Aorta (tissue), 5 donors: ENCODE measurements at regions not wholly inside any gene's neighbourhood (a gene's known extent, or its start where the extent isn't known, plus 50 kb on each side); places are given as distances from the start of the nearest gene placed in this dataset.

ENCODE experiments used
- ATAC-seq: fragments of 200-7000 bp; cut with Tn5 transposase; one replicate; pipeline ENCODE4 v1.9.1; 2022; ENCODE audit warnings: moderate library complexity; ENCODE audit not compliant: low FRiP score
- DNase-seq, 2 donors: peaks; one replicate each; pipeline ENCODE4 v3.0.0-alpha.2; 2020
- H3K27ac ChIP-seq, 2 donors: one replicate each; pipeline ENCODE4 v1.5.1; 2013; ENCODE audit warnings: low read length in 2 of 2, mild to moderate bottlenecking in 2 of 2, moderate library complexity in 2 of 2, control low read depth in 1 of 2, inconsistent platforms in 1 of 2, low read depth in 1 of 2
- H3K27me3 ChIP-seq, 2 donors: one replicate each; pipeline ENCODE4 v1.6.1; 2013; ENCODE audit warnings: control low read depth in 1 of 2, low read length in 1 of 2, mild to moderate bottlenecking in 1 of 2, moderate library complexity in 1 of 2; ENCODE audit not compliant: insufficient read depth in 2 of 2, control insufficient read depth in 1 of 2
- H3K36me3 ChIP-seq, 2 donors: one replicate each; pipeline ENCODE4 v1.6.1; 2013; ENCODE audit warnings: control low read depth in 1 of 2, low read length in 1 of 2, mild to moderate bottlenecking in 1 of 2; ENCODE audit not compliant: insufficient read depth in 2 of 2, control insufficient read depth in 1 of 2
- H3K4me1 ChIP-seq, 2 donors: one replicate each; pipeline ENCODE4 v1.6.1; 2013; ENCODE audit warnings: low read length in 2 of 2, control low read depth in 1 of 2, mild to moderate bottlenecking in 1 of 2, moderate library complexity in 1 of 2; ENCODE audit not compliant: insufficient read depth in 2 of 2, control insufficient read depth in 1 of 2
- H3K4me3 ChIP-seq, 2 donors: one replicate each; pipeline ENCODE4 v1.5.1; 2013; ENCODE audit warnings: low read length in 2 of 2, control low read depth in 1 of 2, mild to moderate bottlenecking in 1 of 2
- H3K9me3 ChIP-seq: one replicate; pipeline ENCODE4 v1.6.1; 2013; ENCODE audit warnings: mild to moderate bottlenecking, low read length; ENCODE audit not compliant: control insufficient read depth
- WGBS, 2 donors: extraction: QIAGEN DNeasy Blood & Tissue Kit; methylation state at CpG; one replicate each; pipeline ENCODE4 v1.1.7; 2013; 5-methylcytosine and 5-hydroxymethylcytosine counted together
- intact Hi-C, 2 donors: fragments of 100-400 bp; cut with DNase I; formaldehyde crosslinking; loops; one replicate each; pipeline versions ENCODE4 v1.14.2 to v1.15.0; 2022
- donor health status: healthy with polysubstance abuse.
- donor health status: Bipolar disorder and iron deficiency.
- donor health status: DM: no; HTN: no; CAD: no.
- donor health status: DM: no; HTN: no; CAD: no.
- donor health status: DM: yes; HTN: yes; CAD: no.

DNA sequence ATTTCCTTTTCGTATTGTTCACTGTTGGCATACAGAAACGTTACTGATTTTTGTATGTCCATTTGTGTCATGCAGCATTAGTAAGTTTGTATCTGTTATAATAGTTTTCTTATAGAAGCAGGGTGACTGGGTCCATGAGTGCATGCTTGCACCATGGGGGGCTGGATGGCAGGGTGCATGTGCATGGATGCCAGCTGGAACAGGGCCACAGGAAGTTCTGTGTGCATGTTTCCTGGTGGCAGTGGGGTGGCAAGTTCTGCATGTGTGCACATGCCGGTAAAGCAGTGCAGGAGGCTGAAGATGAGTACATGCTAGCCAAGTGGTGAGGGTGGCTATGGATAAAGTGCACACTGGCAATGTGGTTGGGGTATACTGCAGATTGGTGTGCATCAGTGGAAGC lies 468.0 kb upstream of the KLHL4 start:
- DNase-seq (no peak), ATAC-seq (no peak)
- Histone ChIP-seq H3K4me1 (no peaks in the 10 kb centered on the region), H3K36me3 (no peaks in the 10 kb centered on the region), H3K9me3 (no peaks in the 10 kb centered on the region), H3K4me3 (no peak overlapping the region), H3K27me3 (peaks cover 0 to 1% of the 10 kb centered on the region in 2 donors), H3K27ac (no peak overlapping the region)
- intact Hi-C loops: no loop called here
- 75 to 84% methylated on average over 3 of the region's 3 CpGs for WGBS, 2 donors

DNA sequence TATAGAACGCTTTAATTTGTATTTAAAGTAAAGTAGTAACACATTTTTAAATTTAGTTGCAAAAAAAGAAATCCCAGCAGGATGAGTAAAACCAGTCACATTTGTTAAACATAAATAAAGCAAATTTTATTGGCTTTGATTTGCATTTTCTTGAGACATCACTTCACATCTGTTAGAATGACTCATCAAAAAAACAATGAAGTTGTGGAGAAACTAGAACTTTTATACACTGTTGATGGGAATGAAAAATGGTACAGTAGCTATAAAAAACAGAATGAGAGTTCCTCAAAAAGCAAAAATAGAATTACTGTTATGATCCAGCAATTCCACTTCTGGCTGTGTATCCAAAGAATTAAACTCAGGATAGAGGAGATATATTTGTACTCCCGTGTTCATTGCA lies 454.0 kb upstream of the KLHL4 start:
- H3K36me3 ChIP-seq: no peaks in the 10 kb centered on the region
- 42 to 47% methylated on average over 2 of the region's 2 CpGs for WGBS, 2 donors
- intact Hi-C loops: no loop called here
- ATAC-seq: no peak
- H3K27me3 ChIP-seq: no peaks in the 10 kb centered on the region
- no peak overlapping the region for H3K27ac ChIP-seq
- DNase-seq: no peak
- no peak overlapping the region for H3K4me3 ChIP-seq
- no peaks in the 10 kb centered on the region for H3K9me3 ChIP-seq
- H3K4me1 ChIP-seq: no peaks in the 10 kb centered on the region

DNA sequence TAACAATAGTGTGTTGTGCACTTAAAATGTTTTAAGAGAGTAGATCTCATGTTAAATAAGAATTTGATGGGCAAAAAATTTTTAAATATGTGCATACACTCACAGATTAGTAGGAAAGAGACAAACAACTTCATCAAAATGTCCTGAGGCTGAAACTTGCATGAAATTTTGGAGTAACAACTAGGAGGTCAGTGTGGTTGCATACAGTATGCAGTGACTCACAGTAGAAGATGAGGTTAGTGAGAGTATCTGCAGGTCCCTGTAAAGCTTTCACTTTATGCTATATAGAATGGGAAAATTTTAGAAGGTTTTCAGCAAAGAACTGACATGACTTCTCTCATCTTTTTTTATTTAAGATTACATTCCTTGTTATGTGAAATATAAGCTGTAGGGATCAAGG lies 453.1 kb upstream of the KLHL4 start:
- Histone ChIP-seq H3K27ac (no peak overlapping the region), H3K4me1 (no peaks in the 10 kb centered on the region), H3K9me3 (no peaks in the 10 kb centered on the region), H3K36me3 (no peaks in the 10 kb centered on the region), H3K27me3 (no peaks in the 10 kb centered on the region), H3K4me3 (no peak overlapping the region)
- no peak for ATAC-seq
- no peak for DNase-seq
- intact Hi-C loops: no loop called here

DNA sequence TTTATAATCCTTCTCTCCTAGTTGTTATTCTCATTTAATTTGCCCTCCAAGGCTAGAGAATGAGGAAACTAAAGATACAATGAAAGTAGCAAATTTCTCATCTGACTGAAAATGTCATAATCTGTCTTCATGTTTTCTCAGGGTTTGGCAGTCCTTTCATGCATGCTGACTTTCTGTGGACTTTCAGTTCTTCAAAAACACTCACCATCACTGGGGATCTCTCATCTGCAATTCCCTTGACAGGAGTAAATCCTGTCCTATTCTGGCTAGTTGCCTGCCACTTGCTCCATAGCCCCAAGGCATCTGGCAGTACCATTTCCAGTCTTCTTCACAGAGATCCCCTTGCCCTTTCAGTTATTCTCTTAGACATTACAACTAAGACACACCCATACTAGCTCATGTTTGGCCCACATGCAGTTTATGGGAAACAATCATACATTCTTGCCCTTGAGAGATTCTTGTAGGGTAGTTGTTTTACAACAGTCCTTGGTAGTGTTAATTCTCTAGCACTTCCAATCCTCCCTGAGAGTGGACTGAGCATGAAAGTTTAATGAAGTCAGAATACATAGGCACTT lies 449.7 kb upstream of the KLHL4 start:
- ATAC-seq: no peak
- H3K27ac ChIP-seq: no peak overlapping the region
- H3K4me1 ChIP-seq: no peaks in the 10 kb centered on the region
- no peak for DNase-seq
- intact Hi-C loops: no loop called here
- no peaks in the 10 kb centered on the region for H3K27me3 ChIP-seq
- no peaks in the 10 kb centered on the region for H3K36me3 ChIP-seq
- H3K4me3 ChIP-seq: no peak overlapping the region
- H3K9me3 ChIP-seq: no peaks in the 10 kb centered on the region

GRCh38 chrX:87078231-87078630 lies 439.4 kb upstream of the KLHL4 start:
- Histone ChIP-seq H3K27ac (no peak overlapping the region), H3K36me3 (no peaks in the 10 kb centered on the region), H3K4me1 (no peaks in the 10 kb centered on the region), H3K9me3 (no peaks in the 10 kb centered on the region), H3K27me3 (no peaks in the 10 kb centered on the region), H3K4me3 (no peak overlapping the region)
- ATAC-seq: no peak
- DNase-seq: no peak
- intact Hi-C loops: no loop called here
- 77 to 88% methylated on average over 5 of the region's 5 CpGs for WGBS, 2 donors

DNA sequence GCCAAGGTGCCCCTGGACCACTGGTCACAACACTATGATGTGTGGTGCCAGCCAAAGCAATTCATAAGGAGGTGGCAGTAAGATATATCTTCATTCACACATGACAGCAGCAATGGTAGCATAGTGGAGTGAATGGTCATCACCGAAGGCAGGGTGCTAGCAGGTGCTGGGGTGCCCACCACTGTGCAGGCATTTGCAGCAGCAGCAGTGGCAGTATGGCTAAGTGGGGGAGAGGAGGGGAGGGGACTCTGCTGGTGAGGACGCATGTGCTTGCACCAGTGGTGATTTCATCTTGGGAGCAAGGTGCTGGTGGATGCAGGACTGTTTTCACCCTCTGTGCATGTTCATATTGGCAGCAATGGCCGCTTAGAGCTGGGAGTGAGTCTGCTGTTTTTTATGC lies 419.1 kb upstream of the KLHL4 start:
- H3K27me3 ChIP-seq: no peaks in the 10 kb centered on the region
- no peak overlapping the region for H3K27ac ChIP-seq
- intact Hi-C loops: no loop called here
- WGBS, 2 donors: 61 to 82% methylated on average over 3 of the region's 3 CpGs
- no peaks in the 10 kb centered on the region for H3K4me1 ChIP-seq
- DNase-seq: no peak
- no peak overlapping the region for H3K4me3 ChIP-seq
- no peak for ATAC-seq
- no peaks in the 10 kb centered on the region for H3K9me3 ChIP-seq
- H3K36me3 ChIP-seq: no peaks in the 10 kb centered on the region

- WGBS, 2 donors: 61 to 82% methylated on average over 1 of the region's 1 CpG
- no peaks in the 10 kb centered on the region for H3K4me1 ChIP-seq
- no peak for DNase-seq
- H3K9me3 ChIP-seq: no peaks in the 10 kb centered on the region
- no peaks in the 10 kb centered on the region for H3K27me3 ChIP-seq
- no peak overlapping the region for H3K27ac ChIP-seq
- no peak for ATAC-seq
- no peak overlapping the region for H3K4me3 ChIP-seq
- H3K36me3 ChIP-seq: no peaks in the 10 kb centered on the region
- intact Hi-C loops: no loop called here
These were observed 412.5 kb upstream of the KLHL4 start for GRCh38 chrX:87105131-87105530.

GRCh38 chrX:87110142-87110541 lies 407.5 kb upstream of the KLHL4 start:
- no peak for ATAC-seq
- WGBS, 2 donors: 50 to 90% methylated on average over 2 of the region's 2 CpGs
- H3K36me3 ChIP-seq: no peaks in the 10 kb centered on the region

GRCh38 chrX:87140800-87141483 lies 376.7 kb upstream of the KLHL4 start:
- ATAC-seq: no peak
- intact Hi-C loops: no loop called here

More at GRCh38 chrX:87110142-87110541, 407.5 kb upstream of the KLHL4 start:
- H3K27ac ChIP-seq: no peak overlapping the region
- intact Hi-C loops: no loop called here
- no peak for DNase-seq
- no peak overlapping the region for H3K4me3 ChIP-seq
- H3K9me3 ChIP-seq: peaks cover 1% of the 10 kb centered on the region
- H3K27me3 ChIP-seq: no peaks in the 10 kb centered on the region
- H3K4me1 ChIP-seq: no peaks in the 10 kb centered on the region

More at GRCh38 chrX:87140800-87141483, 376.7 kb upstream of the KLHL4 start:
- no peaks in the 10 kb centered on the region for H3K27me3 ChIP-seq
- no peak for DNase-seq
- H3K27ac ChIP-seq: no peak overlapping the region
- no peaks in the 10 kb centered on the region for H3K4me1 ChIP-seq
- 66 to 94% methylated on average over 18 of the region's 18 CpGs for WGBS, 2 donors
- no peaks in the 10 kb centered on the region for H3K36me3 ChIP-seq
- no peaks in the 10 kb centered on the region for H3K9me3 ChIP-seq
- H3K4me3 ChIP-seq: no peak overlapping the region
